Endothelial cell of umbilical vein (primary cell): ENCODE measurements at regions not wholly inside any gene's neighbourhood (a gene's known extent, or its start where the extent isn't known, plus 50 kb on each side); places are given as distances from the start of the nearest gene placed in this dataset.

Experiments used
- CTCF ChIP-seq, 2 donors: IDR thresholded peaks; 1 replicate in 1 of 2; 2 replicates in 1 of 2; pipeline ENCODE4 v1.5.1; 2011; ENCODE audit warnings: low read length in 2 of 2, mild to moderate bottlenecking in 2 of 2, moderate library complexity in 2 of 2, control low read depth in 1 of 2, inconsistent platforms in 1 of 2, low read depth in 1 of 2; ENCODE audit not compliant: insufficient read depth in 1 of 2; ENCODE audit errors: extremely low read depth in 1 of 2
- EZH2 ChIP-seq: IDR thresholded peaks from 2 replicates; pipeline ENCODE4 v1.6.1; 2012; ENCODE audit warnings: borderline replicate concordance, low read depth, mild to moderate bottlenecking, moderate library complexity, low read length, inconsistent platforms; ENCODE audit not compliant: severe bottlenecking
- GATA2 ChIP-seq: IDR thresholded peaks from 2 replicates; pipeline ENCODE4 v1.7.0; 2011; ENCODE audit warnings: low read depth, mild to moderate bottlenecking, moderate library complexity, mixed read lengths, low read length; ENCODE audit not compliant: insufficient read length, insufficient read depth
- MYC ChIP-seq: IDR thresholded peaks from one replicate; pipeline ENCODE4 v1.6.1; 2011; ENCODE audit warnings: mild to moderate bottlenecking, low read depth, low read length
- POLR2A ChIP-seq: IDR thresholded peaks from 2 replicates; pipeline ENCODE4 v1.6.1; 2012; ENCODE audit warnings: low read depth, mild to moderate bottlenecking, control low read depth, low read length
- POLR2AphosphoS5 ChIP-seq: IDR thresholded peaks from 2 replicates; pipeline ENCODE4 v1.6.1; 2012; ENCODE audit warnings: low read depth, mild to moderate bottlenecking, control low read depth, low read length, moderate library complexity; ENCODE audit not compliant: insufficient read depth
- TF ChIP-seq, protein P1 (sequence below): IDR thresholded peaks from 2 replicates; pipeline ENCODE4 v1.6.1; 2011; ENCODE audit not compliant: insufficient read depth, insufficient read length

DNA sequence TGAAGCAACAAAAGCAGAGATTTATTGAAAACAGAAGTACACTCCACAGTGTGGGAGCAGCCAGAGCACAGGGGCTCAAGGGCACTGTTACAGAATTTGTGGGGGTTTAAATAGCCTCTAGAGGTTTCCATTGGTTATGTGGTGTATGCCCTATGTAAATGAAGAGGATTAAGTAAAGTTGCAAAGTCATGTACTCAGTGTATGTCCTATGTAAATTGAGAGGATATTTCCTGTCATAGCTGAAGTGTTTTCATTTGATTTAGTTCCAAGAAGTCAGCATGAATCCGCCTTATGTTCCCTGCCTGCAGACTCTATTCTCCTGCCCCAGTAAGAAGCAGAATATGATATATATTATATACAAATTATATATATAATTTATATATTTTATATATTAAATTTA is 966.0 kb upstream of the COX7C start:
- TF ChIP-seq POLR2A (no peak), CTCF (IDR thresholded peaks at IDR 0.05; ENCODE audit: extremely low read depth in 1 of 2, insufficient read depth in 1 of 2, low read depth in 1 of 2, low read length in 2 of 2) (no peak), POLR2AphosphoS5 (no peak), EZH2 (no peak), MYC (no peak), GATA2 (no peak)
- TF ChIP-seq, protein P1, sequence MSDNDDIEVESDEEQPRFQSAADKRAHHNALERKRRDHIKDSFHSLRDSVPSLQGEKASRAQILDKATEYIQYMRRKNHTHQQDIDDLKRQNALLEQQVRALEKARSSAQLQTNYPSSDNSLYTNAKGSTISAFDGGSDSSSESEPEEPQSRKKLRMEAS: no peak
